ENCODE measurements at regions not wholly inside any gene's neighbourhood (a gene's known extent, or its start where the extent isn't known, plus 50 kb on each side); places are given as distances from the start of the nearest gene placed in this dataset.
"Not testable (repeated sequence)": the region's sequence is repeated elsewhere in the genome, so short reads cannot be mapped to it uniquely, and the experiment has no call there.

DNA sequence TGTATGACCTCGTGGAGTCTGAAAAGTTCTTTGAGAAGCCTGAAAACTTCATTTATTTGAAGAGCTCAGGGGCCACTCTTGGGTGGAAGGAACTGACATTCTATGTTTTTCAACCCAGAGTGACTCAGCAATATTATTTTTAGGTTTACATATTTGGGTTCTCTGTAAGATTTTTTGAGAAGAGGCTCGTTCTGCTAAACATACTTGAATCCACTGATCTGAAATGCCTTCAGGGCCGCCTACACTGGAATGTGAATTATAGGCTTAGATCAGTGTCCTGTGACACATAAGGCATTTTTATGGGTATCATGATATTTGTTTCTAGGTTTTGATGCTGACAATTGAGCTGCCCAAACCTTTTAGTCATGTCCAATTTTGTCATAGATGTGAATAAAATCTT lies 86.2 kb downstream of the PSAT1 start:
- no peak for DNase-seq (ENCODE audit: low spot score)

DNA sequence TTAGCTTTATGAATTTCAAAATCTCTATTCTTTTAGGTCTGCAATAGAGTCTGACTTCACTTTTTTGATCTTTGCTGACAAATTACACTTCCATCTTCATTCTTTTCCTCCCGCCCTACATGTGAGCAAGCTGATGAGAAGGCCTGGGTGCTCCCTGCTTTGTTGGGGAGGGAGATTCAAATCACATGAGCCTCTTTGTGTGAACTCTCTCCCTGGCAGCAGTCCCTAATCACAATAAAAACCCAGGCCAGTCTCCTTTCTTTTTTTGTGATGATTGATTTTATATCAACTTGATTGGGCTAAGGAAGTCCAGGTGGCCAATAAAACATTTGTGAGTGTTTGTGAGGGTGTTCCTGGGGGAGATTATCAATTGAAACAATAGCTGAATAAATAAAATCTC lies 89.4 kb downstream of the PSAT1 start:
- no peak for DNase-seq (ENCODE audit: low spot score)

DNA sequence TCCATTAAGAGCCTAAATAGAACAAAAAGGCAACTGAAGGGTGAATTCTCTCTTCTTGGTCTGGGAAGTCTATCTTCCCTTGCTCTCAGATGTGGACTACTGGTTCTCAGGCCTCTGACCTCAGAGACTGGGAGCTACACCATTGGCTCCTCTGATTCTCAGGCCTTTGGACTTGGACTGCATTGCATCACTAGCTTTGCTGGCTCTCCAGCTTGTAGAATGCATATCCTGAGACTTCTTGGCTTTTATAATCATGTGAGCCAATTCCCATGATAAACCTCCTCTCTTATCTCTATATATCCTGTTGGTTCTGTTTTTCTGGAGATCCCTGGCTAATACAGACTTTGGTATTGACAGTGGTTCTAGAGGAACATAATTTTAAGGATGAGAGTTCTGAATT lies 89.8 kb downstream of the PSAT1 start:
- no peak for DNase-seq (ENCODE audit: low spot score)

DNA sequence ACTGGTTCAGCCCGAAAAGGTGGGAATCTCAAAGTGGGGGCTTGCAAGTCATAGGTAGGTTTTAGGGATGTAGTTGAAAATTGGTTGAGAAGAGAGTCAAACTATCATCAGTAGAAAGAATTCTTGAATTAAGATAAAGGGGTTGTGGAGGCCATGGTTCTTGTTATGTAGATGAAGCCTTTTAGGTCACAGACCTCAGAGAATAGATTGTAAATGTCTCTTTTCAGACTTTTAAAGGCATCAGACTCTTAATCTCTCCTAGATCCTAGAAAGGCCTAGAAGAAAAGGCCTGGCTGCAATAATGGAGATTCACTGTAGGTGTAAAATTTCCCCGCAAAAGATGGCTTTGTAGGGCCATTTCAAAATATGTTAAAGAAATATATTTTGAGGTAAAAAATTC lies 96.4 kb downstream of the PSAT1 start:
- no peak for DNase-seq (ENCODE audit: low spot score)

DNA sequence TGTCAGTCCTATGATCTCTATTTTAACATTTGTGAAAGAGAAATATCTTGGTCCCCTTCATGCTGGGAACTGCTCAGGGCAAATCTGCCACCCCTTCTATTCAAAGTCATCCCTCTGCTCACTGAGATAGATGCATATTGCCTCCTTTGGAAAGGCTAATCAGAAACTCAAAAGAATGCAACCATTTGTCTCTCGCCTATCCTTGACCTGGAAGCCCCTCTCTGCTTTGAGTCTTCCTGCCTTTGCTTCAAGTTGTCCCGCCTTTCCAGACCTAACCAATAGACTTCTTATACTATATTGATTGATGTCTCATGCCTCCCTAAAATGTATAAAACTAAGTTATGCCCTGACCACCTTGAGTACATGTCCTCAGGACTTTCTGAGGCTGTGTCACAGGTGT lies 97.0 kb downstream of the PSAT1 start:
- DNase-seq (ENCODE audit: low spot score): no peak

DNA sequence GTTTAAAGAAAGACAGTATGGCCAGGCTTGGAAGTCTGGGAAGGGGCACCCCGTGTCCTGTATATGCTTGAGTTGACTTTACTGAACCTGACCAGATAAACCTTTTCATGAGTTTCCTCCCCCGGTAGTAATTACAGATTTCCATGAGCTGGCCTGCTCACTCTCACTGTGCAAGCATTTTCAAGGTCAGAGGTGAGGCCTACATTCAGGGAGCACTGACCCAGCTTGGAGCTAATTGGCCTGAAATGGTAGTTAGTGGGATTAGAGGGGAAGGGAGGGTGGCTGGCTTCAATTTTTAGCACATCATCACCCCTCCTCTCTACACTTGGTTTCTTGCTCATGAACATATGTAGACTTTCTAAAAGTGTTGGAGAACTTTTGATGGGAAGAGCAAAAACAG lies 99.2 kb downstream of the PSAT1 start:
- DNase-seq (ENCODE audit: low spot score): no peak

DNA sequence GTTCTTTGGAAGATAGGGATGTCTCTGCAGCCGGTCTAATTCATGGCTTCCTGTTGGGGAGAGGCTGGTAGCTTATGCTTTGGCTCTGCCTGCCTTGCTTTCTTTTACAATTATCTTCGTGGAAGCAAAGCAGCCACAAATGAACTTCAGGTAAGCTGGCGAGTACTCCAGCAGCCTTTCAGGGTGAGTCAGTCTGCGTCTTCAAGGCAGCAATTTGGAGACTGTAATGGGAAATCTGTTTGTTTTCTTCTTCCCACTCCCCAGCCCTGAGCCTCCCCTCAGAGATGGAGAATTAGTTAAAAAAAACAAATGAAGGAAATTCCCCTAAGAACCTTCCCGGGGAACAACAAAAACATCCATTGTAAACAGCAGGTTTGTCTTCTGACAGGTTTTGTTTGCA lies 100.1 kb downstream of the PSAT1 start:
- no peak for DNase-seq (ENCODE audit: low spot score)

DNA sequence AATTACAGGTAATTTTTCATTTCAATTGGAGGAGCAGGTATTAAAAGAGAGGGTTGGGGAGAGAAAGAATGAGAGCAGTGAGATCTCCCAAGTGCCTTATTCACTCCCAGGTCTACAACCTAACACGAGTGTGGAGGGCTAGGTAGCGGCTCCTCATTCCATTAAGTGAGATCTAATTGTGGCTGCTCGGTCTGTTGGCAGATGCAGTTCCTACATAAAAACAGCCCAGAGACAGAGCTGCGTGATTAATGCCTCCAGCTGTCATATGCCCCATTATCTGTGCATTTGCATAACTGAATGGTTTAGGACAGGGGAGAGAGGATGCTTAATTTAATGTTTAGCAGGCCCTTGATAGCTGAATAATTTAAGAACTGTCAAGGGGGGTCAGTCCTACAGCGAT lies 100.5 kb downstream of the PSAT1 start:
- no peak for DNase-seq (ENCODE audit: low spot score)

DNA sequence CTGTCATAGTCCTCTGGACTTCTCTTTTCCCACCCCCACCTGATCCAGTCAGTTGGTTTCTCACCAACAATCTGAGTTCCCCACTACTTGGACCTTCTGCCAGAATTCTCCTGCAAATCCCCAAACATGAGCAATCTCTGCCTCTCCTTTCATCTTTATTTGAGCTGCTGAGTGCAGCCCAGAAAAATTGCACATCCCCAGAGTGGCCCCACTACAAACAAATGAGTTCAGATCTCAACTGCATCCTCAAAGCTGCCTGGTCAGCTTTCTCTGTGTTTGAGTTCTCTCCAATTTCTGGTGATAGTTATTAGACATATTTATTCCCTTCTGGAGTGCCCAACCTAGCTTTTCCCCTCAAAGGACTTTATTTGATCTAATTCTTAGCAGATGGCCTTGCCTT lies 102.2 kb downstream of the PSAT1 start:
- DNase-seq (ENCODE audit: low spot score): no peak

DNA sequence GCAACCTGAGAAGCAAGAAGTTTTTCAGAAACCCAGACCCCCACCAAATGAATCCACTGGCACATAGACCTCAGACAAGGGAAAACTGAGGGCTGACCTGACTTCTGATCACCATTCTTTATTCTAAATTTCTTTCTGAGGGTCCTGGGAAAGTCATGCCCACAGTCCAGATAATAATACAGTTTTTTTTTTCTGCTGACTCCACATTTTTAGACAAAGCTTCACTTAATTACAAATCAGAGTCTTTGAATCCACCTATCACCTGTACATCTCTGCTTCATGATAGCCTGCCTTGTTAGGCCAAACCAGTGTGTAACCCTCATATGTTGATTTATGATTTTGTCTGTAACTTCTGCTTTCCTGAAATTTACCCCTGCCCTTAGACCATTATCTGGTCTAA lies 103.6 kb downstream of the PSAT1 start:
- no peak for DNase-seq (ENCODE audit: low spot score)

DNA sequence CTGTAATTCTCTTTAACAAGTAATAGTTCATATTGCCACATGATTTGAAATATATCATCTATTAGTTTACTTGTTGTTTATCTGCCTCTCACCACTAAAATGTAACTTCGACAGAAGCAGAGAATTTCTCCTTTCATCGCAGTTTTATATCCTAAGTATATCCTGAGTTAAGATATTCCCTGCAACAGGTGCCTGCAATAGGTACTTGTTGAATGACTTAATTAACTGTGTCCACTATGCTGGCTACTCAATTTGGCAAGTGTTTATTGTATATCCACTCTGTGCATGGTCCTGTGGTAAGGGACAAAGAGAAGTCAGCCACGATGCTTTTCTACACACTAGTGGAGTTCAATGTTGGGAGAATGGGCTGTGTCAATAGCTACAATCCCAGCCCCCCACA lies 108.5 kb downstream of the PSAT1 start:
- no peak for DNase-seq (ENCODE audit: low spot score)

DNA sequence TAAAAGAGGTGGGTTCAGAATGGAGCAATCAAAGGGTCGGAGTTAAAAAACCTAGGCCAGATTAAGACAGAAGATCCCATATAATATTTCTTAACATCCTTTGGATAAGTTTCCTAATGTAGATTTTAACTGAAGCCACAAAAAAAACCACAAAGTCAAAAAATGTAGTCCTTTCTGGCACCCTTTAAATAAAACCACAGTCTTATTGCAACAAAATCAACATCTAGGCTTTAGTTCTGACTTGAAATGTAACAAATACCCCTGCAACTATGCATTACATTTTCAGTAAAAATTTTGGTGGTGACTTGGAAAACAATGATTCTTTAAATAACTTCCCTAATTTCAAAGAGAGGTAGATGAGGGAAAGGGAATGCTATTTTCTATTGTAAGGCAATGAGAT lies 109.2 kb downstream of the PSAT1 start:
- no peak for DNase-seq (ENCODE audit: low spot score)

DNA sequence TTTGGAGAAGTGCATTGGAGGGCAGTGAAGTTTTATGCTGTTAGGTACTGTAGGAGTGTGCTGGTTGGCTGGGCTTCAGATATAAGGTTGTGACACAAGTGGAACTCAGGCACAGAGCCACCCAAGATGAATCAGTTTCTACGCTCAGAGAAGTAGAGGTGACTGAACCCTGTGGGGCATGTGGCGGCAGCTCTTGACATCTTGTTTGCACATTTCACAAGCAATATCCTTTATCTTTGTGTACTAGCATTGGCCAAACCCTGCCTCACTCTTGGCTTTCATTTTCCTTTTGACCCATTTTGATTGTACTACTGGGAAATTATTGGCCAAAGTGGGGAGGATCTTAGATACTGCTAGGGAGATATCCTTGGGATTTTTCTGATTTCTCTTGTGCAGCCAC lies 110.0 kb downstream of the PSAT1 start:
- DNase-seq (ENCODE audit: low spot score): peak; percentile 74

DNA sequence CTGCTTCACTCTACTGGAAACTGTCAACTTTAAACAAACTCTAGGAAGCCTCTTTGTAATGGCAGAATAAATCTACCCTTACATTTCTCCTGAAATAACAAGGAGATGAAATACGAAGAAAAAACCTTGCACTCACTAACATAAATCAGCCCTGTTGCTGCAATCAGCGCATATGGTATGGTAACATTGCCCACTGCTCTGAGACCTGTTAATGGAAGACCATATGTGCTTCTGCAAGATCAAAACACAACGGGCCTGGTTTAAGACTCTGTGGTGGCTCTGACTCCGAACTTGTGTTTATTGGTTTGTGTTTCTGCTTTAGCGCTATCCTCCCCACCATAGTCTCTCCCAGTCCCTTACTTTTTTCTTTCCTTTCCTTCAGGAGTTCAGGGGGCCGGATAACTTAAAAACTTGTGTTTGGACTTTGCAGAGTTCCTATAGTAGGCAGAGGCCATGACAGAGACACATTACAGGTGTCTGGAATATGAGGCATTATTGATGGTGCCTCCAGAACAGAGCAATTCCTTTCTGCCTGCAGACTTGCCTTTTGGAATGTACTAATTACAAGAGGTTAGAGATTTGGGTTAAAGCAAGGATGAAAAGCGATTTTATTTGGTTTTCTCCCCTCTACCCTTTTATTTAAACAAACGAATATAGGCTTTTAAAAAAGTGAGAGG lies 110.8 kb downstream of the PSAT1 start:
- no peak for DNase-seq (ENCODE audit: low spot score)

DNA sequence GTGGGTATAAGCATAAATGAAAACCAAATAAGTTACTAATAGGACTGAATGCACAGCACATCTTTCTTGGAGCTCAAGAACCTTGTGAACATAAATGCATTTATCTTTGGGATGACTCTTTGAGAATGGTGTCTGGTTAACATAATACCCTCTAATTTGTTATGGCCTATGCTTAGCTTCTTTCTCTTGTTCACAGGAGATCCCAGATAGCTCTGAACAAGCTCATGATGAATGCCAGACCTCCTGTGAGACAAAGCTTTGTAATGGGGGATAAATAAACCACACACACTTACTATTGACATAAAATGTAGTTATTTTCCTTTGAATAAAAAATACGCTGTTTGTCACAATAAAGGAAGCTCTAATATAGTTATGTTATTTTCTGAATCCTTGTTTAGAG lies 111.5 kb downstream of the PSAT1 start:
- no peak for DNase-seq (ENCODE audit: low spot score)

DNA sequence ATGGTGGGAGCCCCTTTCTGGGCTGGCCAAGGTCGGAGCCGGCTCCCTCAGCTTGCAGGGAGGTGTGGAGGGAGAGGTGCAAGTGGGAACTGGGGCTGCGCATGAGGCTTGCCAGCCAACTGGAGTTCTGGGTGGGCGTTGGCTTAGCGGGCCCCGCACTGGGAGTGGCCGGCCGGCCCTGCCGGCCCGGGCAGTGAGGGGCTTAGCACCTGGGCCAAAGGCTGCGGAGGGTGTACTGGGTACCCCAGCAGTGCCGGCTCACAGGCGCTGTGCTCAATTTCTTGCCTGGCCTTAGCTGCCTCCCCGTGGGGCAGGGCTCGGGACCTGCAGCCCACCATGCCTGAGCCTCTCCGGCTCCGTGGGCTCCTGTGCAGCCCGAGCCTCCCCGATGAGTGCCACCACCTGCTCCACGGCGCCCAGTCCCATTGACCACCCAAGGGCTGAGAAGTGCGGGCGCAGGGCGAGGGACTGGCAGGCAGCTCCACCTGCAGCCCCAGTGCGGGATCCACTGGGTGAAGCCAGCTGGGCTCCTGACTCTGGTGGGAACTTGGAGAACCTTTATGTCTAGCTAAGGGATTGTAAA lies 113.1 kb downstream of the PSAT1 start:
- DNase-seq (ENCODE audit: low spot score): not testable (repeated sequence)

DNA sequence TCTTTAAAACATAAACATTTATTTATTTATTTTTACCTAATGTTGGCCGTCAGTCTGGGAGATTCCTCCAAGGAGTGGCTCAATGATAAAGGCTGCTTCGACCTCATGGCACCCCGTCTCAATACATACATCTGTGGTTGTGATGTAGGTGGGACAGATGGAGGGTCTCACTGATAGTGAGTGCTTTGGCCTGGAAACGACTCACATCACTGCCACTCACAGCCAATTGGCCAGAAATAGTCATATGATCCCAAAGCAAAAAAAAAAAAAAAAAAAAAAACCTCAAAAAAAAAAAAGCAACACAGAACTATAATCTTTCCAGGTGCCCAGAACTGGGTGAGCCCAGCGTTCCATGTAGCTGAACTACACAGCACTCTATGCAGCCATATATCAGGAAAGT lies 125.4 kb downstream of the PSAT1 start:
- DNase-seq (ENCODE audit: low spot score): no peak

DNA sequence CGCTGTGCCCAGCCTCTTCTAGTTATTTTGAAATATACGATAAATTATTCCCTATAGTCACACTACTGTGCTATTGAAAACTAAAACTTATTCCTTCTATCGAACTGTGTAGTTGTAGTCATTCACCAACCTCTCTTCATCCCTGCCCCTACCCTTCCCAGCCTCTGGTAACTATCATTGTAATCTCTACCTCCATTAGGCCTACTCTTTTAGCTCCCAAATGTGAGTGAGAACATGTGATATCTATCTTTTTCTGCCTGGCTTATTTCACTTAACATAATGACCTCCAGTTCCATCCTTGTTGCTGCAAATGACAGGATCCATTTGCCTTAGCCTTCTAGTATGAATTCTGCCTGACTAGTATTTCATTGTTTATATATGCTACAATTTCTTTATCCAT lies 127.4 kb downstream of the PSAT1 start:
- no peak for DNase-seq (ENCODE audit: low spot score)

DNA sequence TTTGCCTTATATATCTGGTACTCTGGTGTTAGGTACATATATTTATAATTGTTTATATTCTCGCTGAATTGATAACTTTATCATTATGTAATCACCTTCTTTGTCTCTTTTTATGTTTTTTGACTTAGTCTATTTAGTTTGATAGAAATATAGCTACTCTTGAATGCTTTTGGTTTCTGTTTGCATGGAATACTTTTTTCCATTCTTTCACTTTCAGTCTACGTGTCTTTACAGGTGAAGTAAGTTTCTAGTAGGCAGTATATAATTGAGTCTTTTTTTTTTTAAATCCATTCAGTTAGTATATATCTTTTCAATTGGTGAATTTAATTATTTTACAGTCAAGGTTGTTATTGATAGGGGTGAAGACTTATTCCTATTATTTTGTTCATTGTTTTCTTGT lies 131.7 kb downstream of the PSAT1 start:
- no peak for DNase-seq (ENCODE audit: low spot score)

DNA sequence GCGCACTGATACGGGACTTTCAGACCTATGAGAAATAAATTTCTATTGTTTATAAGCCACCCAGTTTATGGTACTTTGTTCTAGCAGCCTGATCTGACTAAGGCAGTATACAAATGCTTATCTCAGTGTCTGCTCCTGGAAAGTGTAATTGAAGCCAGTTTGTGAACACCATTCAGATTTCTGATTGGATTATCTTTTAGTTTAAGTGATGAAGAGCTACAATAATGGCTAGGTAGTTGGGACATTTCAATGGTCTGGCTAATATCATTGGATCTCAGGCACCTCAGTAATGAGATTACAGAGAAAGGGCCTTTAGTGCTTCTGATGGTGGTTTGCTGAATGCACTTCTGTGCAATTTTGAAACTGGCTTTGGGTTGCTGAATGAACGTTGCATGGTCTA lies 133.5 kb downstream of the PSAT1 start:
- no peak for DNase-seq (ENCODE audit: low spot score)

DNA sequence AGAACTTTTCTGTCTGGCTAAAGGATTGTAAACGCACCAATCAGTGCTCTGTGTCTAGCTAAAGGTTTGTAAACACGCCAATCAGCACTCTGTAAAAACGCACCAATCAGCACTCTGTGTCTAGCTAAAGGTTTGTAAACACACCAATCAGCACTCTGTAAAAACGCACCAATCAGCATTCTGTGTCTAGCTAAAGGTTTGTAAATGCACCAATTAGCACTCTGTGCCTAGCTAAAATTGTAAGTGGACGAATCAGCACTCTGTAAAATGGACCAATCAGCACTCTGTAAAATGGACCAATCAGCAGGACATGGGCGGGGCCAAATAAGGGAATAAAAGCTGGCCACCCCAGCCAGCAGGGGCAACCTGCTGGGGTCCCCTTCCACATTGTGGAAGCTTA lies 134.1 kb downstream of the PSAT1 start:
- DNase-seq (ENCODE audit: low spot score): not testable (repeated sequence)

DNA sequence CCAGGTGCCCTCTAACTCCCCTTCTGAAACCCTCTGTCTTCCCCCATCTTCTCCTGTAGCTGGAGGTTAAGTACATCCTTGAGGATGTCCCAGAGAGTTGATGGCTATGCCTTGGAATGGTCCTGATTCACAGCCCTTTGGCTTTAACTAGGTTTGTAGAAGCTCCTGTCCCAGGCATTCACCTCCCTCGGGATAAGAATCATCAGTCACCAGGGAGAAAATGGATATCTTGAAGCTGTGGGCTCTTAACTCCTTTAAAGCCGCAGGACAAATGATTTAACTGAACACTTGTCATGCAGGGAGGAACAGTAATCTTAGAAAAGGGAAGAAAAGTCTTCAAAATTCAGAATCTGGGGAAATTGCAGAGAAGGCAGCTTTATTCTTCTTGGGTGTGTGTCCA lies 139.9 kb downstream of the PSAT1 start:
- no peak for DNase-seq (ENCODE audit: low spot score)

DNA sequence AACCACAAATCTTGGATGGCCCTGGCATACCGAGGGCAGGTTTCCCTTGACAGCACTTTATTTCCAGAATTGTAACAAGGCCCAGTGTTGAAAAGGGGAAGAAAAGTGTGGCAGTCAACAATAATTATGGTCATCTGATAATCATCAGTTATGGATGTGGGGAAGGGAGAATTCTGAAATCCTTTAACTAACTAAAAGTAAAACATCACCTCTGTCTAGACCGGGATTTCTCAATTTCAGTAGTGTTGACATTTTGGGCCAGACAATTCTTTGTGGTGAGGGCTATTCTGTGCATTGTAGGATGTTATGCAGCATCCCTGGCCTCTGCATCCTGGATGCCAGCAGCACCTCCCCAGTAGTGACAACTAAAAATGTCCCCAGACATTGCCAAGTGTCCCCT lies 140.4 kb downstream of the PSAT1 start:
- no peak for DNase-seq (ENCODE audit: low spot score)

DNA sequence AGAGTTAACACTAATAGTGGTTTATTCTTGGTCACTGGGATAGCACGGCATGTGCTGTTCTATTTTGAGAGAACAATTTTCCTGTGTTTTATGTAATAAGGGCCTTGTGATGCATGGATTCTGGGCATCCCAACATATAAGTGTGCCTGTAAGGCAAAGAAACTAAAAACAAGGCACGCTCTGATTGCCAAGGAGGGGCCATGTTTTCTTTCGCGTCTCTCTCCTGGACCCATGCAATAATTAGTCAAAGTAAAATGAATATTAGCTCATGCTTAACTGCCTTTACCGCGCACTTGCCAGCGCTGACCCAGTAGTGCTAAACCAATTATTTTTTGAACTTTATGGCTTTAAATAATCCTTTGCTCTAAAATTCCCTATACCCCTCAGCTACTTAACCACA lies 140.9 kb downstream of the PSAT1 start:
- DNase-seq (ENCODE audit: low spot score): no peak

DNA sequence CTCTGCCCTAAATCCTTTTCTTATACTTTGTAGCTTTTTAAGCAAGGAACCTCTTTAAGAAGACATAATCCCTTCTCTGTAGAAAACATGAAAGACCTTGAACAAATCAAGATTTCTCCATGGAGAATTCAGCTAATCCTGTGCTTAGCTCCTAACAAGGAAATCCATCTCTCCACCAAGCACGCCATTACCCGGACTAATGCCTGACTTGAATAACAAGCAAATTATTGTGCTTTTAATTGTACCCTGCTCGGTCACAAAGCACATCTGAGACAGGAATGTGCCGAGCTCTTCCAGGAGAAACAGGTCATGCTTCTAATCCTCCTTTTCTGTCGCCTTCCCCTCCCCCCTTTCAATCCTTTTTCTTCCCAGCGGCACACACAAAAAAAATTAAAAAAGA lies 141.3 kb downstream of the PSAT1 start:
- no peak for DNase-seq (ENCODE audit: low spot score)

Measured in HuH-7.5 (cell line).